NK-92 treated with Interleukin-12 subunit alpha and Interleukin-12 subunit beta, amount 100 ng/mL, for 24 hours (cell line): ENCODE measurements at regions not wholly inside any gene's neighbourhood (a gene's known extent, or its start where the extent isn't known, plus 50 kb on each side); places are given as distances from the start of the nearest gene placed in this dataset.
"Not testable (repeated sequence)": the region's sequence is repeated elsewhere in the genome, so short reads cannot be mapped to it uniquely, and the experiment has no call there.

ENCODE experiments used
- DNase-seq: peaks from one replicate; lab custom pipeline; 2025; lab: John Stamatoyannopoulos, UW

- DNase-seq, result no peak
Measured at GRCh38 chr12:90593596-90594295, 361.2 kb downstream of the CCER1 start.

DNA sequence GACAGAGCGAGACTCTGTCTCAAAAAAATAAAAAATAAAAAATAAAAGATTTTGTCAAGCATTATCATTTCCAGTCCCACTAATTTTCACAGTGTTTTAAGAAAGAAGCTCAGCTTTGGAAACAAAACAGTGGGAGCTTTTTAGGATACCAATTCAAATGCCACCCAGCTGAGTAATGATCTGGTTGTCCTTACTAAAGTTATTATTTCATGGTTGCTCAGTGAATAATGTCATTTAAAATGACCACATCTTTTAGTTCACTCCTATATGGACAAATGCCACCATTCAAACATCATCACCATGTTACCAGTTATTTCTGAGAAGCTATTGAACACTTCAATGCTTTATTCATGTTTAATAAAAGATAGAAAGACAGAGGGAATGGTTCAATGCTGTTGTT lies 365.0 kb downstream of the CCER1 start:
- no peak for DNase-seq

DNA sequence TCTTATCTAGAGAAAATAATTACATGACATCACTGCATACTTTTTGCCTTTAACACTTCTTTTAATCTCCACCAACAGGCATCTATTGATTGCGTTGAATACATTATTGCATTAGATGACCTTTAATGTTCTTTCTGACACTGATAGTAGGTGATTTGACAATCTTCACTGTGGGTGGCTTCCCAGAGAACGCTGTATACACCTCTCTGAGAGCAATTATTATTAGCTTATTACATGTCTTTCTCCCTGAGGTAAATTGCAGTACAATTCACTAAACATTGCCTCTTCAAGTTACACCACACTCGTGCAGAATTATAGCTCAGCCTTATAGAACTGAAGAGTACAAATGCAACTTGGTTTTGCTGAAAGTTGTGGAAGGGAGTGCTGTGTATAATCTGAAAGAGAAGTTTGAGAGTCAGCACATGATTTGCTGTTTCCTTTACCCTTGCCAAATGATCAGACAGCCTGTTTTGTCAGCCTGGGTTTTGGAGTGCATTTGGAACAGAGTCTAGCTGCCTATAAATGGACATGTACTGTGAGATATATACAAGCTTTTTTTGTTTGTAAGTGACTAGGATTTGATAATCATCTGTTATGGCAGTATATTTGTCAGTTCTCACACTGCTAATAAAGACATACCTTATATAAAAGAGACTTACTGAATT lies 369.2 kb downstream of the CCER1 start:
- no peak for DNase-seq

DNA sequence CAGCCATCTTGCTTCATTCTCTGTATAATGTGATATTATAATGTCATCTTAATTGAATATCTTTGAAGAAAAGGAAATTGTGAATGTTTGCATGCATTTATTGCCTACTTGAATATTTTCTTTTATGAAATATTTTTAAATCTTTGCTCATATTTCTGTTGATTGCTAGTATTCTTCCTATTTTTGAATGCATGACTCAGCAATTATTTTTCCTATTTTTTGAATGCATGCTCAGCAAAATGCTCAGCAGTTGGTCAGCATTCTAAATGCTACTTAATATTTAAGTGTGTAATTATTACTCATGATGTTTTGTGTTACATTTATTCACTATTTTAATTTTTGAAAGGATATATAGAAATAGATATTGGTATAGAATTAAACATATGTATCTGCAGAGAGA lies 378.3 kb downstream of the CCER1 start:
- no peak for DNase-seq

DNA sequence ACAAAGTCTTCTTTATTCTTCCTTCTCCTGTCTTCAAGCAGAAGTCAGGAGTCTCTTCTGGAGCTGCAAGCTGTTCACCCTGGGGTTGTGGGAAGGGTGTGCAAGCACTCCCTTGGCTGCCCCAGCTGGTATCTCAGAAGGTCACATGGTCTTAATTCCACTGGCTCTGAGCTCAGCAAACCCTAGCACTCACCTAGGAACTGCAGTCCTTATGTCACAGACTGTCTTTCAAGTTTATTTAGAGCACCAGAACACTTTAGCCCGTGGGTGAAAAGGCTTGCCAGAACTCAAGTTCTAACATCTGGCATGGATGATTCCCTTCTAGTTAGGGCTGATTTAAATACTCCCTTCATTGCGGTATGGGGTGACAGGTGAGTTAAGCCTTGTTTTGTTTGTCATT lies 379.0 kb downstream of the CCER1 start:
- DNase-seq, result no peak

DNA sequence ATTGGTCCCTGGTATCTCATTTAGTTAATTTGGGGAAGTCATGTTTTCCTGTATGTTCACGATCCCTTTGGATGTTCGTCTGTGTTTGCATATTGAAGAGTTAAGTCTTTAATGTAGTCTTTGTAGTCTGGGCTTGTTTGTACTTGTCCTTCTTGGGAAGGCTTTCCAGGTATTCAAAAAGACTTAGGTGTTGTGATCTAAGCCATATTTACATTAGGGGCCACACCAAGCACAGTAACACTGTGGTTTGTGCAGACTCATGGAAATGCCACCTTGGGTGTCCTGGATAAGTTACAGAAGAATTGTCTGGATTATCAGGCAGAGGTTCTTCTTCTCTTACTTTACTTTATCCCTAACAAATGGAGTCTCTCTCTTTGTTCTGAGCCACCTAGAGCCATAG lies 380.3 kb downstream of the CCER1 start:
- no peak for DNase-seq

DNA sequence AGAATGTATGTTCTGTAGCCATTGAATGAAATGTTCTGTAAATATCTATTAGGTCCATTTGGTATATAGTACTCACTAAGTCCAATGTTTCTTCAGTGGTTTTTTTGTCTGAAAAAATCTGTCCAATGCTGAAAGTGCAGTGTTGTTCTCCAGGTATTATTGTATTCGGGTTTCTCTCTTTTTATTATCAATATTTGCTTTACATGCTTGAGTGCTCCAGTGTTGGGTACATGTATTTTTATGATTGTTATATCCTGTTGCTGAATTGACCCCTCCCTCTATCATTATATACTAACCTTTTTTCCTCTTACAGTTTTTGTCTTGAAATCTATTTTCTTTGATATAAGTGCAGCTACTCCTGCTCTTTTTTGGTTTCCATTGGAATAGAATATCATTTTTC lies 382.2 kb downstream of the CCER1 start:
- no peak for DNase-seq

DNA sequence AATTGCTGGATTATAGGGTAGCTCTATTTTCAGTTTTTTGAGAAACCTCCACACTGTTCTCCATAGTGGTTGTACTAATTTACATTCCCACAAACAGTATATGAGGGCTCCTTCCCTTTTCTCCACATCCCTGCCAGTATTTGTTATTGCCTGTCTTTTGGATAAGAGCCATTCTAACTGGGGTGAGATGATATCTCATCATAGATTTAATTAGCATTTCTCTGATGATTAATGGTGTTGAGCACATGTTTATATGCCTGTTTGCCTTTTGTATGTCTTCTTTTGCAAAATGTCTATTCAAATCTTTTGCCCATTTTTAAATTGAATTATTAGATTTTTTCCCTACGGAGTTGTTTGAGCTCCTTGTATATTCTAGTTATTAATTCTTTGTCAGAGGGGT lies 385.3 kb downstream of the CCER1 start:
- no peak for DNase-seq

DNA sequence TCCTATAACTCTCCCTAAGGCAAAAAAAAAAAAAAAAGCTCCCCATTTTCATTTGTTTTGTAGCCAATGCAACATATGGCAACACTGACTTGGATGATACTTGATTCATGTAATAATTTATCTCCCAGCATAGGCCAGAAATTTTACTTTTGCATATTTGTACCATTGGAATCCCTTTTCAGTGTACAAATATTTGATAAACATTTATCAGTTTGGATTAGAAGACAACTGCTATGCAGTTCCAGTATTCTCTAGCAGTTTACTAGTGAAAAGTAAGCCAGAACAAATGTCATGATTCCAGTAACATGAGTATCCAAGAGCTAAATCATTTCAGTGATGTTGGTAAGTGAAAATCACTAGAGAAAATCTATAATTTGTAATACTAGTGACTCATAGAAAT lies 392.3 kb downstream of the CCER1 start:
- no peak for DNase-seq

- DNase-seq, result no peak
Measured at GRCh38 chr12:90548595-90548994, 406.4 kb downstream of the CCER1 start.

DNA sequence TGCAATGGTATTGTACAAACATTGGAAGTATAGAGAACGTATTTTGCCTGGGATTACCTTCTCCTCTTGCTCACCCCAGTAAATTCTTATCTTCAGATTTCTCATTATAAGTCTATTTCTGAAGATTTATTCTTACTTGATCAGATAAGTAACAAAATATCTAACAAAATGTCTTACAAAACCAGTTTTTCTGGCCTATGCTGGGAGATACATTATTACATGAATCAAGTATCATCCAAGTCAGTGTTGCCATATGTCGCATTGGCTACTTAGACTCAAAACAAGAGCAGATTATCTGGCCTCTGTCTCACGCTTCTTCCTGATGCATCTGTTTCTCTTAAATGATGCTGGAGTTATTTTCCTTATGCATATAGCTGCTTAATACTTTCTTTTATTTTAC lies 408.5 kb downstream of the CCER1 start:
- no peak for DNase-seq

DNA sequence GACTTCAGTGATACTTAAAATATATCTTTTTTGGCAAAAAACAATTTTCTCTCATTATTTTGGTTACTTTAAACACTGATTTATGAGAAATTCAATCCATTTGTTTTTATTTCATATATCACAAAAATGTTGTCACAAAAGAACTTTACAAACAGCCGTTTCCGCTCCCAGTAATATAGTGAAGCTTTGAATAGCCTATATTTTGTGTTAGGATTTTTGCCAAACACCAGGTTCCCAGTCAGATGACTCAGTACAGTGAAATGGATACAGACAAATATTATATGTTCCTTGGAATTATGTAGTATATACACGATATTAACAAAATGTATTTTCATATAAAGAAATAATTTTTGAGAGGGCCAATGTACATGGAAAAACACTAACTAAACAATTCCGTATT lies 411.1 kb downstream of the CCER1 start:
- DNase-seq, result no peak

DNA sequence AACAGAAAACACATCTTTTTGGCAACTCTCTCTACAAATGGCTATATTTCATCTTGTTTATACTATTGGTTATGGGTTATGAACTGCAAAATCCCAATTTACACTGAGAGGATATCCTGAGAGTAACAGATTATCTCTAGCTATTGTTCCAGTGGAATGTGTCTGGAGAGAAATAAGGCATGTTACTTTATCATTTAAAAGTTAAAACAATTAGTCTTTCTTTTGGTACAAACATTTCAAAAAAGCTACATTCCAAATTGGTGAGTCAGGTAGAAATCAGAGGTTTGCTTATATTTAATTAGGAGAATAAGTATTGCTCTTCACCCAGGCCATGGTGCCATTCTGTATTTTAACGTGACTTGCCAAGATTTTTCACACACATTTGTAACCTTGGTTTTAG lies 411.6 kb downstream of the CCER1 start:
- no peak for DNase-seq

- not testable (repeated sequence) for DNase-seq
Measured at GRCh38 chr12:90542852-90543251, 412.1 kb downstream of the CCER1 start.

DNA sequence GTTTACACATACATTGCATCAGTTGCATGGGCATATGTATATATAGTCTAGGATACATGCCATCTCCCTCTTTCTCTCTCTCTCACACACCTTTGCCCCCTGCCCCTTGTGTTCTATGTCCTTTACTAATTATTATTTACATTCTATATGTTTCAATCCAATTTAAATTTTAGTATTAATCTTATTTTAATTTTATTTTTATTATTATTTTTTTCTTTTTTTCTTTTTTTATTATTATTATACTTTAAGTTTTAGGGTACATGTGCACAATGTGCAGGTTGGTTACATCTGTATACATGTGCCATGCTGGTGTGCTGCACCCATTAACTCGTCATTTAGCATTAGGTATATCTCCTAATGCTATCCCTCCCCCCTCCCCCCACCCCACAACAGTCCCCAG lies 421.1 kb downstream of the CCER1 start:
- DNase-seq, result not testable (repeated sequence)

GRCh38 chr12:90520002-90520734 lies 434.8 kb downstream of the CCER1 start:
- no peak for DNase-seq

DNA sequence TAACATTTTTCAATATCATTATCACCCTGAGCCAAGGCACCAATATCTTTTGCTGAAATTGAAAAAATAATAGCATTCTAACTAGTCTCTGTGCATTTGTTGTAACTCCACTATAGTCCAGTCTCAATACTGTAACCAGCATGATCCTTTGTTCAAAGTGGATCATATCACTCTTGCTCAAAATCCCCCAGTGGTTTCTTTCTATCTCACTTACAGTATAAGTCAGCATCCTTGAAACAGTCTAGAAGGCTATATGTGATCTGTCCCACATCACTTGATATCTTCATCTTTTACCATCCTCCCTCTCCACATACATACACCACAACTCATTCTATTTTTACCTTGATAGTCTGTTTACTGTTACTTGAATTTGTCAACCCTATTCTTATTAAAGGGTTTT lies 435.7 kb downstream of the CCER1 start:
- DNase-seq, result no peak

- no peak for DNase-seq
Measured at GRCh38 chr12:90515199-90516175, 439.5 kb downstream of the CCER1 start.

DNA sequence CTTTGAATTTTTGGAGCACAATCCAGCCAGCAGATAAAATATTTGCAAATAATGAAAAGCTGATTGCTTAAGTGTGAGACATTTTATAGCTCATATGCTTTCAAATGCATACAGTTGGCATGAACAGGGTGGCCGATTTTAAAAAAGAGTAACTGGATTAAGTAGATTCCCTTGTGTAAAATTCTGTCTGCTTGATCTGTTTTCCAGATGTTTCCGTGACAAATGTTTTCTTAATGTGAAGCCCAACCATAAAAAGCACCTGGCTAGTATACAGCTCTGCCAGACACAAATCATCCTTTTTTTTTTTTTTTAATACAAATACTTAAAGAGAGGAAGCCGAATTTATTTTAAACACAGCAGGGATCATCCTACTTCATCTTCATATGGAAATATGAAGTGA lies 440.7 kb downstream of the CCER1 start:
- no peak for DNase-seq

DNA sequence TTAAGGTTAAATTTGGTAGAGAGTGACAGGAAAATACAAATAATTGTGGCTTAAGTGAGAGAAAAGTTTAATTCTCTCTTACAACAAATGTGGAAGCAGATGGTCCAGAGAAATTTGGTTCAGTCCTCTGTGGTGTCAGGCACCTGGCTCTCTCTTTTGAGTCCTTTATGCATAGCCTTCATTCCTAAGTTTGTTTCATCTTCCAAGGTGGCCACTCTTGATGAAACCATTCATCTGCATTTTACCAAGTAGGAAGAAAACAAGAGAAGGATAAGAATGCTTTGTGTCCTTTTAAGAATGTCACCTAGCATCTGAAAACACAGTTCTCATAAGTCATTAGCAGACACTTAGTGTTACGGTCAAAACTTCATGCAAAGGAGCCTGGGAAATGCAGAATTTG lies 442.5 kb downstream of the CCER1 start:
- DNase-seq, result no peak

GRCh38 chr12:90510948-90511347 lies 444.0 kb downstream of the CCER1 start:
- no peak for DNase-seq

DNA sequence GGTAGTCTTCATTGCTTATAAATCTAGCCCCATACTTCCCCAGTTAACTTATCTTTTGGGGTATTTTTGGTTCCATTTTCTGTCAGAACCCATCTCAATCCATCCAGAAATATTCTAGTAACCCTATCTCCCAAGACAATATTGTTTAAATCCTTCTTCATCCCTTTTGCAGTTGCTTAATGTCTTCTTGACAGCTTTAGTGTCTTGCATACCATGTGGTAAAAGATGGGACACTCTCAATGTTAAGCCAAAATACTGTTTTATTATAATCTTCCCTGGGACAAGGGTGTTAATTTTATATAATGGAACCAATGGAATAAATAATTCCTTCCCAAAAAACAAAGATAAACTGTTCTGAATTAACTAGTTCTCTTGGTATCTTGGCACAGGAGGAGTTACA lies 450.2 kb downstream of the CCER1 start:
- no peak for DNase-seq
